RWPE2 (cell line): ENCODE measurements at regions not wholly inside any gene's neighbourhood (a gene's known extent, or its start where the extent isn't known, plus 50 kb on each side); places are given as distances from the start of the nearest gene placed in this dataset.

Source experiments
- ATAC-seq: fragments of 200-7000 bp; cut with Tn5 transposase; 3 replicates; pipeline ENCODE4 v1.9.1; 2021; ENCODE audit warnings: low read depth
- DNase-seq: peaks from one replicate; pipeline ENCODE4 v3.0.0-alpha.2; 2020; ENCODE audit warnings: low spot score
- H3K27ac ChIP-seq: fragments of 450-650 bp; 2 replicates; pipeline ENCODE4 v1.5.1; 2017; ENCODE audit warnings: mild to moderate bottlenecking; ENCODE audit not compliant: poor library complexity, severe bottlenecking
- H3K27me3 ChIP-seq: fragments of 250-450 bp; sonication (Bioruptor Pico); 2 replicates; pipeline ENCODE4 v1.5.1; 2021; ENCODE audit warnings: mild to moderate bottlenecking, moderate library complexity; ENCODE audit not compliant: insufficient read depth, poor library complexity, severe bottlenecking
- H3K36me3 ChIP-seq: fragments of 250-450 bp; sonication (Bioruptor Pico); 2 replicates; pipeline ENCODE4 v1.5.1; 2020; ENCODE audit warnings: low read depth, mild to moderate bottlenecking, moderate library complexity
- H3K4me1 ChIP-seq: fragments of 250-450 bp; sonication (Bioruptor Pico); 2 replicates; pipeline ENCODE4 v1.5.1; 2021; ENCODE audit warnings: mild to moderate bottlenecking, moderate library complexity; ENCODE audit not compliant: insufficient read depth, poor library complexity, severe bottlenecking
- H3K4me3 ChIP-seq: fragments of 250-450 bp; sonication (Bioruptor Pico); 2 replicates; pipeline ENCODE4 v1.5.1; 2021; ENCODE audit warnings: mild to moderate bottlenecking, moderate library complexity; ENCODE audit not compliant: severe bottlenecking
- H3K9me3 ChIP-seq: fragments of 250-450 bp; sonication (Bioruptor Pico); 2 replicates; pipeline ENCODE4 v1.5.1; 2021; ENCODE audit warnings: mild to moderate bottlenecking, moderate library complexity; ENCODE audit not compliant: severe bottlenecking
- CTCF ChIP-seq: fragments of 450-650 bp; IDR thresholded peaks from one replicate; pipeline ENCODE4 v1.5.1; 2017; ENCODE audit warnings: mild to moderate bottlenecking, moderate library complexity; ENCODE audit not compliant: poor library complexity, severe bottlenecking

DNA sequence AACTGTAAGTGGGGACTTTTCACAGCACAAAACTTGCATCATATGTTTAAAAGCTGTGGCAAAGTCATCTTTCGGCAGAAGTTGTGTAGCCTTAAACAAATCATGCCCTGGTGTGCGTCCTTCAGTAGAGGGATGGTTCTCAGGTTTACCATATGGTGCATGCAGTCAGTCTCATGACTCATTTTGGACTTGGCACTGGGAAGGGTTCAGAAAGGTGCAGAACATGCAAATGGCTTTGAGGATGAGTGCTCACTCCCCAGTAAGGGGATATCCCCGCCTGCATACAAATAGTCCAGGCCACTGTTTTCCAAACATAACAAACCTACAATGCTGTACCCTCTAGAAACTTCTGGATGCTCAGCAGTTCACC lies 260.3 kb downstream of the NDUFS4 start:
- no peaks in the 10 kb centered on the region for H3K9me3 ChIP-seq
- no peak overlapping the region for H3K27ac ChIP-seq
- no peaks in the 10 kb centered on the region for H3K4me1 ChIP-seq
- ATAC-seq (no peak), DNase-seq (no peak)
- H3K4me3 ChIP-seq: no peak overlapping the region
- TF ChIP-seq CTCF: no peak
- no peaks in the 10 kb centered on the region for H3K27me3 ChIP-seq
- H3K36me3 ChIP-seq: no peaks in the 10 kb centered on the region

GRCh38 chr5:53825016-53825415 lies 264.6 kb downstream of the NDUFS4 start:
- no peak for TF ChIP-seq CTCF
- H3K27me3 ChIP-seq: no peaks in the 10 kb centered on the region
- H3K4me1 ChIP-seq: no peaks in the 10 kb centered on the region
- no peak overlapping the region for H3K27ac ChIP-seq
- H3K4me3 ChIP-seq: no peak overlapping the region
- ATAC-seq: no peak
- DNase-seq: no peak
- H3K9me3 ChIP-seq: no peaks in the 10 kb centered on the region
- no peaks in the 10 kb centered on the region for H3K36me3 ChIP-seq

- no peak for DNase-seq
- H3K9me3 ChIP-seq: no peaks in the 10 kb centered on the region
- no peak overlapping the region for H3K4me3 ChIP-seq
- H3K27ac ChIP-seq: no peak overlapping the region
- TF ChIP-seq CTCF: no peak
- no peaks in the 10 kb centered on the region for H3K36me3 ChIP-seq
- no peaks in the 10 kb centered on the region for H3K27me3 ChIP-seq
- no peak for ATAC-seq
- no peaks in the 10 kb centered on the region for H3K4me1 ChIP-seq
Observed at GRCh38 chr5:53825926-53826325, 265.5 kb downstream of the NDUFS4 start.

DNA sequence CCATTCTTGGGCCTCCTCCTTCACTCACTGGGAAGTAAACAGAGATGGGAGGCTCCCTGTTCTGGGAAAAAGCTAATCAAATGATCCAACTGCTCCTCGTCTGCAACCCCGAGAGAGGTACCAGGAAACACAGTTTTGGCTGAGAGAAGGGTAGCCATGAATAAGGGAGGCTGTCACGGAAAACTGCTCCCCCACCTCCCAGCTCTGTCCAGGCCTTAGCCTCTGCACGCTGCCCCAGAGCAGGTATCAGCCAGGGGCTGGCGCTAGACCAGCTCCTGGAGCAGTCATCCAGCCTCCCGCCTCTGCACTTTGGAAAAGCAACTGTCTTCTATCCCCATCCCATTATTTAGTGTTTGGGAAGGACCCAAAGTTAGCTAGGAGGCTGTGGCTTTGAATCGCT lies 266.1 kb downstream of the NDUFS4 start:
- no peak overlapping the region for H3K27ac ChIP-seq
- TF ChIP-seq CTCF: no peak
- H3K9me3 ChIP-seq: no peaks in the 10 kb centered on the region
- no peaks in the 10 kb centered on the region for H3K36me3 ChIP-seq
- DNase-seq: no peak
- ATAC-seq: no peak
- H3K27me3 ChIP-seq: no peaks in the 10 kb centered on the region
- no peaks in the 10 kb centered on the region for H3K4me1 ChIP-seq
- no peak overlapping the region for H3K4me3 ChIP-seq

DNA sequence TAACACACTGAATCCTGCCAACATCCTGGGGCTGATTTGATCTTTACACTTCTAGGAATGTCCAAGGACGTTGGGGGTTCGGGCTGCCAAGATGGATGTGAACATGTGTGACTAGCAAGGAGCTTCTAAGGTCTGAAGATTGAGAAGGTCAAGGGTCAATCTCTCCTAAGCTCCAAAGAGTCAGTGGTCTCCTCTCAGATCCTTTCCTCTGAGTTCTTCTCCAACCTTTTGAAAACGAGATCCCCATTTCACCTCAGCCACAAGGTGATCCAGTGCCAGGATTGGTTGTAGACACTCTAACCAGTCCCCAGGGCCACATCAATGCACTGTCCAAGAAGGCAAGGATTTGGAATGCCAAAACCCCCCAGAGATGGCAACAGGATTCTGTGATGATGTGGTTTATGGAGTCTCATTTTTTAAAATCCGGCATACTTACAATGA lies 266.8 kb downstream of the NDUFS4 start:
- ATAC-seq (no peak), DNase-seq (no peak)
- no peaks in the 10 kb centered on the region for H3K4me1 ChIP-seq
- no peak overlapping the region for H3K27ac ChIP-seq
- H3K9me3 ChIP-seq: no peaks in the 10 kb centered on the region
- no peak for TF ChIP-seq CTCF
- no peaks in the 10 kb centered on the region for H3K36me3 ChIP-seq
- no peaks in the 10 kb centered on the region for H3K27me3 ChIP-seq
- no peak overlapping the region for H3K4me3 ChIP-seq
